ENCODE measurements at regions not wholly inside any gene's neighbourhood (a gene's known extent, or its start where the extent isn't known, plus 50 kb on each side); places are given as distances from the start of the nearest gene placed in this dataset.
A peak's percentile ranks its signal among the peaks of the same experiment; 100 is the strongest.

GRCh38 chr10:29730969-29731368 is 96.2 kb upstream of the SVIL start:
- no peak for DNase-seq
- Histone ChIP-seq H3K4me2 (replicated peaks; ENCODE audit: extremely low read depth, low read length, poor library complexity, severe bottlenecking) (no peak overlapping the region), H3K36me3 (replicated peaks in 1 of 2; ENCODE audit: control insufficient read depth in 1 of 2, insufficient read depth in 2 of 2, low read length in 2 of 2) (peaks cover 6 to 12% of the 10 kb centered on the region in 2 donors), H2AFZ (ENCODE audit: insufficient read depth, low read depth, low read length, poor library complexity, severe bottlenecking) (no peak overlapping the region), H3K9me3 (replicated peaks in 1 of 2; ENCODE audit: control insufficient read depth in 1 of 2, insufficient read depth in 1 of 2, low read length in 2 of 2) (no peaks in the 10 kb centered on the region), H4K20me1 (ENCODE audit: insufficient read depth, low read length) (peaks cover 40% of the 10 kb centered on the region), H3K4me1 (ENCODE audit: control insufficient read depth in 1 of 2, insufficient read depth in 2 of 2, low read length in 2 of 2) (peaks cover 31 to 49% of the 10 kb centered on the region in 2 donors), H3K27ac (ENCODE audit: low read depth in 1 of 2, low read length in 2 of 2) (no peak overlapping the region), H3K9ac (ENCODE audit: insufficient read depth, low read length, poor library complexity, severe bottlenecking) (no peak overlapping the region), H3K4me3 (replicated peaks in 1 of 3; ENCODE audit: low read depth in 2 of 3, low read length in 3 of 3) (no peak overlapping the region), H3K27me3 (ENCODE audit: control insufficient read depth in 2 of 2, insufficient read depth in 2 of 2, low read length in 2 of 2) (no peaks in the 10 kb centered on the region), H3K79me2 (ENCODE audit: insufficient read depth, low read length) (peaks cover 93% of the 10 kb centered on the region)
- Mint-ChIP-seq H3K27ac (peak overlapping the region in 1 of 7 donors; percentile 21), H3K4me1 (peaks cover 70% of the 10 kb centered on the region), H3K27me3 (ENCODE audit: low read depth in 3 of 3) (no peaks in the 10 kb centered on the region), H3K36me3 (peaks cover 21 to 28% of the 10 kb centered on the region in 2 donors), H3K4me3 (no peak overlapping the region), H3K9me3 (no peaks in the 10 kb centered on the region)
- intact Hi-C loops (cut with micrococcal nuclease): loop anchor here (5.0 to 10.0 kb wide), 5 partner anchors 46 to 176 kb away; partner anchors contain the start of gene SVIL (in 1 of the 2)
- TF ChIP-seq CTCF (IDR thresholded peaks at IDR 0.05): no peak
- WGBS (ENCODE audit: insufficient coverage): 96% methylated on average over 4 of the region's 6 CpGs

GRCh38 chr10:29730458-29730857 is 95.7 kb upstream of the SVIL start:
- H3K4me3 Mint-ChIP-seq: no peak overlapping the region
- H3K27ac Mint-ChIP-seq: peak overlapping the region in 3 of 7 donors; percentile 8 to 57 (median 50)
- H3K4me1 Mint-ChIP-seq: peaks cover 74% of the 10 kb centered on the region

More at GRCh38 chr10:29730458-29730857, 95.7 kb upstream of the SVIL start:
- TF ChIP-seq CTCF (IDR thresholded peaks at IDR 0.05): no peak
- DNase-seq: peak in 1 of 3 donors; percentile 25
- peaks cover 6 to 12% of the 10 kb centered on the region in 2 donors for H3K36me3 ChIP-seq (replicated peaks in 1 of 2; ENCODE audit: control insufficient read depth in 1 of 2, insufficient read depth in 2 of 2, low read length in 2 of 2)
- H4K20me1 ChIP-seq (ENCODE audit: insufficient read depth, low read length): peaks cover 45% of the 10 kb centered on the region
- no peak overlapping the region for H3K4me2 ChIP-seq (replicated peaks; ENCODE audit: extremely low read depth, low read length, poor library complexity, severe bottlenecking)
- no peak overlapping the region for H3K27ac ChIP-seq (ENCODE audit: low read depth in 1 of 2, low read length in 2 of 2)
- peaks cover 37 to 54% of the 10 kb centered on the region in 2 donors for H3K4me1 ChIP-seq (ENCODE audit: control insufficient read depth in 1 of 2, insufficient read depth in 2 of 2, low read length in 2 of 2)
- 40% methylated on average over 1 of the region's 5 CpGs for WGBS (ENCODE audit: insufficient coverage)
- H3K79me2 ChIP-seq (ENCODE audit: insufficient read depth, low read length): peaks cover 96% of the 10 kb centered on the region
- H3K36me3 Mint-ChIP-seq: peaks cover 21 to 28% of the 10 kb centered on the region in 2 donors
- H3K27me3 ChIP-seq (ENCODE audit: control insufficient read depth in 2 of 2, insufficient read depth in 2 of 2, low read length in 2 of 2): no peaks in the 10 kb centered on the region
- no peaks in the 10 kb centered on the region for H3K9me3 ChIP-seq (replicated peaks in 1 of 2; ENCODE audit: control insufficient read depth in 1 of 2, insufficient read depth in 1 of 2, low read length in 2 of 2)
- intact Hi-C loops (cut with micrococcal nuclease): loop anchor here (5.0 to 10.0 kb wide), 5 partner anchors 46 to 176 kb away; partner anchors contain the start of gene SVIL (in 1 of the 2)
- no peaks in the 10 kb centered on the region for H3K9me3 Mint-ChIP-seq
- H3K4me3 ChIP-seq (replicated peaks in 1 of 3; ENCODE audit: low read depth in 2 of 3, low read length in 3 of 3): no peak overlapping the region
- no peak overlapping the region for H2AFZ ChIP-seq (ENCODE audit: insufficient read depth, low read depth, low read length, poor library complexity, severe bottlenecking)
- no peak overlapping the region for H3K9ac ChIP-seq (ENCODE audit: insufficient read depth, low read length, poor library complexity, severe bottlenecking)
- H3K27me3 Mint-ChIP-seq (ENCODE audit: low read depth in 3 of 3): no peaks in the 10 kb centered on the region

Data from CD14-positive monocyte (primary cell).